Esophagus squamous epithelium (tissue), 5 donors: ENCODE measurements at regions not wholly inside any gene's neighbourhood (a gene's known extent, or its start where the extent isn't known, plus 50 kb on each side); places are given as distances from the start of the nearest gene placed in this dataset.

Experiments
- DNase-seq: peaks from one replicate; lab custom pipeline; 2025; lab: John Stamatoyannopoulos, UW
- H3K27ac ChIP-seq, 4 donors: fragments of 200-600 bp; sonication (generic); one replicate each; pipeline ENCODE4 v1.5.1; 2016 to 2019; ENCODE audit warnings: mild to moderate bottlenecking in 1 of 4
- H3K27me3 ChIP-seq, 4 donors: fragments of 200-600 bp; sonication (generic); 1 replicate in 3 of 4; 2 replicates in 1 of 4; pipeline versions ENCODE4 v1.5.1 to v1.6.0; 2017 to 2021; ENCODE audit warnings: antibody characterized with exemption in 1 of 4
- H3K36me3 ChIP-seq, 3 donors: fragments of 200-600 bp; sonication (generic); one replicate each; pipeline ENCODE4 v1.5.1; 2016 to 2019
- H3K4me1 ChIP-seq, 3 donors: fragments of 200-600 bp; sonication (generic); one replicate each; pipeline ENCODE4 v1.5.1; 2017 to 2019
- H3K4me3 ChIP-seq, 4 donors: fragments of 200-600 bp; sonication (generic); 1 replicate in 3 of 4; 2 replicates in 1 of 4; pipeline ENCODE4 v1.5.1; 2016 to 2019; ENCODE audit warnings: mild to moderate bottlenecking in 2 of 4, moderate library complexity in 1 of 4
- H3K9me3 ChIP-seq, 3 donors: fragments of 200-600 bp; sonication (generic); one replicate each; pipeline ENCODE4 v1.5.1; 2016 to 2019
- CTCF ChIP-seq, 6 experiments: fragments of 450-650 bp in 4 of 6; fragments of 200-600 bp in 2 of 6; sonication (generic) in 2 of 6; IDR thresholded peaks; one replicate each; pipeline ENCODE4 v1.5.1; 2016 to 2019; ENCODE audit warnings: antibody characterized with exemption in 6 of 6, mild to moderate bottlenecking in 4 of 6, moderate library complexity in 4 of 6
- POLR2A ChIP-seq, 4 donors: fragments of 450-650 bp; IDR thresholded peaks; one replicate each; pipeline ENCODE4 v1.6.1; 2017; ENCODE audit warnings: antibody characterized with exemption in 4 of 4, mild to moderate bottlenecking in 4 of 4, moderate library complexity in 3 of 4
- WGBS, 2 donors: methylation state at CpG; one replicate each; pipeline ENCODE4 v1.1.5; 2018; 5-methylcytosine and 5-hydroxymethylcytosine counted together
- intact Hi-C: fragments of 100-400 bp; cut with DNase I; formaldehyde crosslinking; loops from one replicate; pipeline ENCODE4 v1.15.0; 2022
- donor health status: DM: yes; HTN: yes; CAD: no.

GRCh38 chr9:79986437-79986836 lies 414.7 kb downstream of the TLE4 start:
- TF ChIP-seq CTCF (IDR thresholded peaks at IDR 0.05) (no peak), POLR2A (IDR thresholded peaks at IDR 0.05) (no peak)
- Histone ChIP-seq H3K4me3 (no peak overlapping the region), H3K36me3 (no peaks in the 10 kb centered on the region), H3K4me1 (peaks cover 0 to 28% (median 10%) of the 10 kb centered on the region in 3 donors), H3K27ac (no peak overlapping the region), H3K9me3 (no peaks in the 10 kb centered on the region), H3K27me3 (no peaks in the 10 kb centered on the region)
- intact Hi-C loops, result no loop called here
- WGBS, 2 donors, result 89 to 92% methylated on average over 5 of the region's 5 CpGs
- DNase-seq, result no peak

- H3K4me3 ChIP-seq, result no peak overlapping the region
- 91 to 96% methylated on average over 5 of the region's 5 CpGs for WGBS, 2 donors
- peaks cover 0 to 26% (median 10%) of the 10 kb centered on the region in 3 donors for H3K4me1 ChIP-seq
- no peak for DNase-seq
- intact Hi-C loops, result no loop called here
- H3K27ac ChIP-seq, result no peak overlapping the region
- H3K36me3 ChIP-seq, result no peaks in the 10 kb centered on the region
- no peaks in the 10 kb centered on the region for H3K9me3 ChIP-seq
- TF ChIP-seq CTCF (IDR thresholded peaks at IDR 0.05) (no peak), POLR2A (IDR thresholded peaks at IDR 0.05) (no peak)
- H3K27me3 ChIP-seq, result no peaks in the 10 kb centered on the region
Measured at GRCh38 chr9:79985772-79986171, 414.0 kb downstream of the TLE4 start.

GRCh38 chr9:79985264-79985663 lies 413.5 kb downstream of the TLE4 start:
- Histone ChIP-seq H3K27me3 (no peaks in the 10 kb centered on the region), H3K36me3 (no peaks in the 10 kb centered on the region), H3K4me3 (no peak overlapping the region), H3K9me3 (no peaks in the 10 kb centered on the region), H3K27ac (no peak overlapping the region), H3K4me1 (peaks cover 0 to 20% (median 10%) of the 10 kb centered on the region in 3 donors)
- no peak for TF ChIP-seq CTCF (IDR thresholded peaks at IDR 0.05)
- intact Hi-C loops, result no loop called here
- no peak for DNase-seq
- 89 to 90% methylated on average over 7 of the region's 7 CpGs for WGBS, 2 donors

- H3K4me1 ChIP-seq, result peaks cover 0 to 15% (median 10%) of the 10 kb centered on the region in 3 donors
- no peaks in the 10 kb centered on the region for H3K9me3 ChIP-seq
- no peak for DNase-seq
- whole genome bisulfite sequencing, 2 donors, result 31 to 39% methylated on average over 4 of the region's 4 CpGs
- no peak overlapping the region for H3K27ac ChIP-seq
- H3K4me3 ChIP-seq, result no peak overlapping the region
- TF ChIP-seq CTCF (IDR thresholded peaks at IDR 0.05) (no peak), POLR2A (IDR thresholded peaks at IDR 0.05) (no peak)
- intact Hi-C loops, result no loop called here
- H3K27me3 ChIP-seq, result no peaks in the 10 kb centered on the region
- H3K36me3 ChIP-seq, result no peaks in the 10 kb centered on the region
Measured at GRCh38 chr9:79984429-79985067, 412.8 kb downstream of the TLE4 start.

- no peak for TF ChIP-seq POLR2A (IDR thresholded peaks at IDR 0.05)
- no peak for TF ChIP-seq CTCF (IDR thresholded peaks at IDR 0.05)
- 72 to 75% methylated on average over 3 of the region's 3 CpGs for WGBS, 2 donors
Measured at GRCh38 chr9:79980432-79980831, 408.7 kb downstream of the TLE4 start.

More at GRCh38 chr9:79980432-79980831, 408.7 kb downstream of the TLE4 start:
- no peaks in the 10 kb centered on the region for H3K27me3 ChIP-seq
- H3K27ac ChIP-seq, result no peak overlapping the region
- no peak overlapping the region for H3K4me3 ChIP-seq
- no peaks in the 10 kb centered on the region for H3K36me3 ChIP-seq
- no peaks in the 10 kb centered on the region for H3K9me3 ChIP-seq
- DNase-seq, result no peak
- H3K4me1 ChIP-seq, result peaks cover 0 to 39% (median 10%) of the 10 kb centered on the region in 3 donors
- intact Hi-C loops, result no loop called here
